ENCODE measurements at regions not wholly inside any gene's neighbourhood (a gene's known extent, or its start where the extent isn't known, plus 50 kb on each side); places are given as distances from the start of the nearest gene placed in this dataset.

- no peak overlapping the region for H2AFZ ChIP-seq (ENCODE audit: low read length)
- no peak overlapping the region for H3K4me3 ChIP-seq (replicated peaks in 1 of 3; ENCODE audit: insufficient read depth in 1 of 3, low read depth in 2 of 3, low read length in 3 of 3)
- no TSS peak for BruUV-seq (replicated peaks)
- intact Hi-C loops (cut with micrococcal nuclease; ENCODE audit: unreplicated experiment) (loop anchor here (5.0 kb wide), 2 partner anchors 208 to 317 kb away; no protein-coding TSS in a partner anchor), in situ Hi-C loops (cut with HindIII; ENCODE audit: extremely low pct_ligation_motif_present, low pct_unique_long_range_greater_than_20kb) (loop anchor here (5.0 kb wide), 2 partner anchors 108 to 258 kb away; no protein-coding TSS in a partner anchor)
- ATAC-seq (no peak), DNase-seq (ENCODE audit: low spot score) (no peak), FAIRE-seq (no peak)
- H4K20me1 ChIP-seq (ENCODE audit: insufficient read depth, low read length): no peaks in the 10 kb centered on the region
- POLR2A ChIA-PET: no interaction called here
- peaks cover 10% of the 10 kb centered on the region; the same call in 1 of the 2 replicates for H3K4me1 ChIP-seq (ENCODE audit: insufficient read depth, low read length)
- no peaks in the 10 kb centered on the region for H3K9me3 ChIP-seq (ENCODE audit: low read length)
- no peaks in the 10 kb centered on the region; a peak in 1 of 5 replicates for H3K27me3 ChIP-seq (ENCODE audit: control insufficient read depth in 1 of 2, insufficient read depth in 2 of 2, low read length in 2 of 2)
- no peaks in the 10 kb centered on the region for H3K36me3 ChIP-seq (replicated peaks in 1 of 2; ENCODE audit: control insufficient read depth in 1 of 2, insufficient read depth in 2 of 2, low read length in 2 of 2)
- CTCF ChIA-PET (ENCODE audit: low intra/inter-chr PET ratio, low total read pairs): no interaction called here
- no peaks in the 10 kb centered on the region for H3K79me2 ChIP-seq (ENCODE audit: insufficient read depth, low read length)
- no peak overlapping the region for H3K4me2 ChIP-seq (ENCODE audit: low read depth, low read length)
- H3K27ac ChIP-seq (ENCODE audit: extremely low read length, insufficient read depth, low read length): no peak overlapping the region
- no peak overlapping the region for H3K9ac ChIP-seq (ENCODE audit: insufficient read depth, low read depth, low read length)
- TF ChIP-seq SNAI1 (CRISPR knock-in tag; IDR thresholded peaks at IDR 0.05; ENCODE audit: borderline replicate concordance) (no peak), ZEB1 (IDR thresholded peaks at IDR 0.05; ENCODE audit: insufficient replicate concordance, low read depth) (no peak), ZNF431 (CRISPR knock-in tag; IDR thresholded peaks at IDR 0.05; ENCODE audit: borderline replicate concordance, low read depth) (no peak), ZKSCAN5 (CRISPR knock-in tag; IDR thresholded peaks at IDR 0.05) (no peak), EED (CRISPR knock-in tag; IDR thresholded peaks at IDR 0.05) (no peak), RBFOX2 (IDR thresholded peaks at IDR 0.05; ENCODE audit: low read depth, low read length) (no peak), PAX8 (CRISPR knock-in tag; IDR thresholded peaks at IDR 0.05; ENCODE audit: borderline replicate concordance) (no peak), ZSCAN22 (CRISPR knock-in tag; IDR thresholded peaks at IDR 0.05) (no peak), SP2 (CRISPR knock-in tag; IDR thresholded peaks at IDR 0.05) (no peak)
- TF ChIP-seq, protein P1, sequence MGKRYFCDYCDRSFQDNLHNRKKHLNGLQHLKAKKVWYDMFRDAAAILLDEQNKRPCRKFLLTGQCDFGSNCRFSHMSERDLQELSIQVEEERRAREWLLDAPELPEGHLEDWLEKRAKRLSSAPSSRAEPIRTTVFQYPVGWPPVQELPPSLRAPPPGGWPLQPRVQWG (CRISPR knock-in tag; IDR thresholded peaks at IDR 0.05; ENCODE audit: borderline replicate concordance, low read depth): no peak
- TF ChIP-seq, protein P2, sequence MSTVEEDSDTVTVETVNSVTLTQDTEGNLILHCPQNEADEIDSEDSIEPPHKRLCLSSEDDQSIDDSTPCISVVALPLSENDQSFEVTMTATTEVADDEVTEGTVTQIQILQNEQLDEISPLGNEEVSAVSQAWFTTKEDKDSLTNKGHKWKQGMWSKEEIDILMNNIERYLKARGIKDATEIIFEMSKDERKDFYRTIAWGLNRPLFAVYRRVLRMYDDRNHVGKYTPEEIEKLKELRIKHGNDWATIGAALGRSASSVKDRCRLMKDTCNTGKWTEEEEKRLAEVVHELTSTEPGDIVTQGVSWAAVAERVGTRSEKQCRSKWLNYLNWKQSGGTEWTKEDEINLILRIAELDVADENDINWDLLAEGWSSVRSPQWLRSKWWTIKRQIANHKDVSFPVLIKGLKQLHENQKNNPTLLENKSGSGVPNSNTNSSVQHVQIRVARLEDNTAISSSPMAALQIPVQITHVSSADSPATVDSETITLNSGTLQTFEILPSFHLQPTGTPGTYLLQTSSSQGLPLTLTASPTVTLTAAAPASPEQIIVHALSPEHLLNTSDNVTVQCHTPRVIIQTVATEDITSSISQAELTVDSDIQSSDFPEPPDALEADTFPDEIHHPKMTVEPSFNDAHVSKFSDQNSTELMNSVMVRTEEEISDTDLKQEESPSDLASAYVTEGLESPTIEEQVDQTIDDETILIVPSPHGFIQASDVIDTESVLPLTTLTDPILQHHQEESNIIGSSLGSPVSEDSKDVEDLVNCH (CRISPR knock-in tag; IDR thresholded peaks at IDR 0.05): no peak
- TF ChIP-seq, protein P3, sequence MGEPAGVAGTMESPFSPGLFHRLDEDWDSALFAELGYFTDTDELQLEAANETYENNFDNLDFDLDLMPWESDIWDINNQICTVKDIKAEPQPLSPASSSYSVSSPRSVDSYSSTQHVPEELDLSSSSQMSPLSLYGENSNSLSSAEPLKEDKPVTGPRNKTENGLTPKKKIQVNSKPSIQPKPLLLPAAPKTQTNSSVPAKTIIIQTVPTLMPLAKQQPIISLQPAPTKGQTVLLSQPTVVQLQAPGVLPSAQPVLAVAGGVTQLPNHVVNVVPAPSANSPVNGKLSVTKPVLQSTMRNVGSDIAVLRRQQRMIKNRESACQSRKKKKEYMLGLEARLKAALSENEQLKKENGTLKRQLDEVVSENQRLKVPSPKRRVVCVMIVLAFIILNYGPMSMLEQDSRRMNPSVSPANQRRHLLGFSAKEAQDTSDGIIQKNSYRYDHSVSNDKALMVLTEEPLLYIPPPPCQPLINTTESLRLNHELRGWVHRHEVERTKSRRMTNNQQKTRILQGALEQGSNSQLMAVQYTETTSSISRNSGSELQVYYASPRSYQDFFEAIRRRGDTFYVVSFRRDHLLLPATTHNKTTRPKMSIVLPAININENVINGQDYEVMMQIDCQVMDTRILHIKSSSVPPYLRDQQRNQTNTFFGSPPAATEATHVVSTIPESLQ (CRISPR knock-in tag; conservative IDR thresholded peaks at IDR 0.05): no peak
- TF ChIP-seq, protein P4, sequence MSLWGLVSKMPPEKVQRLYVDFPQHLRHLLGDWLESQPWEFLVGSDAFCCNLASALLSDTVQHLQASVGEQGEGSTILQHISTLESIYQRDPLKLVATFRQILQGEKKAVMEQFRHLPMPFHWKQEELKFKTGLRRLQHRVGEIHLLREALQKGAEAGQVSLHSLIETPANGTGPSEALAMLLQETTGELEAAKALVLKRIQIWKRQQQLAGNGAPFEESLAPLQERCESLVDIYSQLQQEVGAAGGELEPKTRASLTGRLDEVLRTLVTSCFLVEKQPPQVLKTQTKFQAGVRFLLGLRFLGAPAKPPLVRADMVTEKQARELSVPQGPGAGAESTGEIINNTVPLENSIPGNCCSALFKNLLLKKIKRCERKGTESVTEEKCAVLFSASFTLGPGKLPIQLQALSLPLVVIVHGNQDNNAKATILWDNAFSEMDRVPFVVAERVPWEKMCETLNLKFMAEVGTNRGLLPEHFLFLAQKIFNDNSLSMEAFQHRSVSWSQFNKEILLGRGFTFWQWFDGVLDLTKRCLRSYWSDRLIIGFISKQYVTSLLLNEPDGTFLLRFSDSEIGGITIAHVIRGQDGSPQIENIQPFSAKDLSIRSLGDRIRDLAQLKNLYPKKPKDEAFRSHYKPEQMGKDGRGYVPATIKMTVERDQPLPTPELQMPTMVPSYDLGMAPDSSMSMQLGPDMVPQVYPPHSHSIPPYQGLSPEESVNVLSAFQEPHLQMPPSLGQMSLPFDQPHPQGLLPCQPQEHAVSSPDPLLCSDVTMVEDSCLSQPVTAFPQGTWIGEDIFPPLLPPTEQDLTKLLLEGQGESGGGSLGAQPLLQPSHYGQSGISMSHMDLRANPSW (CRISPR knock-in tag; IDR thresholded peaks at IDR 0.05; ENCODE audit: borderline replicate concordance): no peak
- TF ChIP-seq, protein P5, sequence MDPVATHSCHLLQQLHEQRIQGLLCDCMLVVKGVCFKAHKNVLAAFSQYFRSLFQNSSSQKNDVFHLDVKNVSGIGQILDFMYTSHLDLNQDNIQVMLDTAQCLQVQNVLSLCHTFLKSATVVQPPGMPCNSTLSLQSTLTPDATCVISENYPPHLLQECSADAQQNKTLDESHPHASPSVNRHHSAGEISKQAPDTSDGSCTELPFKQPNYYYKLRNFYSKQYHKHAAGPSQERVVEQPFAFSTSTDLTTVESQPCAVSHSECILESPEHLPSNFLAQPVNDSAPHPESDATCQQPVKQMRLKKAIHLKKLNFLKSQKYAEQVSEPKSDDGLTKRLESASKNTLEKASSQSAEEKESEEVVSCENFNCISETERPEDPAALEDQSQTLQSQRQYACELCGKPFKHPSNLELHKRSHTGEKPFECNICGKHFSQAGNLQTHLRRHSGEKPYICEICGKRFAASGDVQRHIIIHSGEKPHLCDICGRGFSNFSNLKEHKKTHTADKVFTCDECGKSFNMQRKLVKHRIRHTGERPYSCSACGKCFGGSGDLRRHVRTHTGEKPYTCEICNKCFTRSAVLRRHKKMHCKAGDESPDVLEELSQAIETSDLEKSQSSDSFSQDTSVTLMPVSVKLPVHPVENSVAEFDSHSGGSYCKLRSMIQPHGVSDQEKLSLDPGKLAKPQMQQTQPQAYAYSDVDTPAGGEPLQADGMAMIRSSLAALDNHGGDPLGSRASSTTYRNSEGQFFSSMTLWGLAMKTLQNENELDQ (CRISPR knock-in tag; IDR thresholded peaks at IDR 0.05; ENCODE audit: borderline replicate concordance): no peak
These were observed 74.3 kb upstream of the PLSCR4 start for GRCh38 chr3:146325170-146325569.
